ENCODE measurements at regions not wholly inside any gene's neighbourhood (a gene's known extent, or its start where the extent isn't known, plus 50 kb on each side); places are given as distances from the start of the nearest gene placed in this dataset.

DNA sequence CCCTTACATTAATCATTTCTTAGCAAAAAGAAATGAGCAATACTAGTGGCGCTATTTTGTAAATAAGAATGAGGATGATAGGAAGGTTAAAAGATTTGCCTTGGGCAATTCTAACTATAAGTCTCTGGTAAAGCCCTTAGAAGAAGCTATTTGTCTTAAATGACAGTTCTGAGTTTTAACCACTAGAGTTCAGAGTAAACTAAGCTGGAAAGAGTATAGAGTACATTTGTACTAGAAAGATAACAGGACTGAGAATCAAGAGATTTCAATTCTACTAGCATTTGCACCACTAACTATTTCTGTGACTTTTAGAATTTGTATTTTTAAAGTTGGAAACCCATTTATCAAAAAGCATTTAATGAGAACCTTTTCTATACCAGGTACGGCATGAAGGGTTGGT, 750.3 kb downstream of the OLFM4 start:
- intact Hi-C loops (cut with DNase I), result no loop called here
- 67 to 74% (median 71%) methylated on average over 2 of the region's 2 CpGs for WGBS, 3 donors
- no peak overlapping the region for H3K27ac ChIP-seq
- H3K9me3 ChIP-seq, result no peaks in the 10 kb centered on the region
- H3K27me3 ChIP-seq, result no peaks in the 10 kb centered on the region
- H3K4me3 ChIP-seq, result no peak overlapping the region
- TF ChIP-seq POLR2A (IDR thresholded peaks at IDR 0.05) (no peak), EP300 (IDR thresholded peaks at IDR 0.05) (no peak)
- TF ChIP-seq, protein P1, sequence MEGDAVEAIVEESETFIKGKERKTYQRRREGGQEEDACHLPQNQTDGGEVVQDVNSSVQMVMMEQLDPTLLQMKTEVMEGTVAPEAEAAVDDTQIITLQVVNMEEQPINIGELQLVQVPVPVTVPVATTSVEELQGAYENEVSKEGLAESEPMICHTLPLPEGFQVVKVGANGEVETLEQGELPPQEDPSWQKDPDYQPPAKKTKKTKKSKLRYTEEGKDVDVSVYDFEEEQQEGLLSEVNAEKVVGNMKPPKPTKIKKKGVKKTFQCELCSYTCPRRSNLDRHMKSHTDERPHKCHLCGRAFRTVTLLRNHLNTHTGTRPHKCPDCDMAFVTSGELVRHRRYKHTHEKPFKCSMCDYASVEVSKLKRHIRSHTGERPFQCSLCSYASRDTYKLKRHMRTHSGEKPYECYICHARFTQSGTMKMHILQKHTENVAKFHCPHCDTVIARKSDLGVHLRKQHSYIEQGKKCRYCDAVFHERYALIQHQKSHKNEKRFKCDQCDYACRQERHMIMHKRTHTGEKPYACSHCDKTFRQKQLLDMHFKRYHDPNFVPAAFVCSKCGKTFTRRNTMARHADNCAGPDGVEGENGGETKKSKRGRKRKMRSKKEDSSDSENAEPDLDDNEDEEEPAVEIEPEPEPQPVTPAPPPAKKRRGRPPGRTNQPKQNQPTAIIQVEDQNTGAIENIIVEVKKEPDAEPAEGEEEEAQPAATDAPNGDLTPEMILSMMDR (IDR thresholded peaks at IDR 0.05), result no peak
- no peaks in the 10 kb centered on the region for H3K36me3 ChIP-seq
- peaks cover 1% of the 10 kb centered on the region for H3K4me1 ChIP-seq (ENCODE audit: insufficient read depth)
- no peak for DNase-seq

DNA sequence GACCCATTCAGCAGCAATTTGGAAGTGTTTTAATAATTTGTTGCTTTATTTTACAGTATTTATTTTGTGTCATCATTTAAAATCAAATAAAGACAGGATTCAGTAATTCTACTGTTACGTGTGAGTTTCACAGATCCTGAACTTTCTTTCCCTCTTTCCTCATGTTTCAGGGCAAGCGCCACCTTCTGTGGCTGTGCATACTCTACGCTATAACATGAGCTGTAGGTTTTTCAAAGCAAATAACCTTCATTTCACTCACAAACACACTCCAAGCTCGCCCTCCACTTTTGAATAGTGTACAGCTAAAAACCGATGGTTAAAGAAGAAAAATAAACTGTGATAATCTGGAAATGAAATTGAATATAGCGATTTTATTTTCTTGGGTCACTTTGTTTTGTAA, 753.3 kb downstream of the OLFM4 start:
- no peaks in the 10 kb centered on the region for H3K9me3 ChIP-seq
- WGBS, 3 donors, result 4 to 14% (median 5%) methylated on average over 6 of the region's 6 CpGs
- H3K4me3 ChIP-seq, result no peak overlapping the region
- H3K27ac ChIP-seq, result no peak overlapping the region
- H3K36me3 ChIP-seq, result no peaks in the 10 kb centered on the region
- intact Hi-C loops (cut with DNase I), result no loop called here
- H3K4me1 ChIP-seq (ENCODE audit: insufficient read depth), result peaks cover 1% of the 10 kb centered on the region
- no peak for DNase-seq
- no peaks in the 10 kb centered on the region for H3K27me3 ChIP-seq
- no peak for TF ChIP-seq POLR2A (IDR thresholded peaks at IDR 0.05)
- TF ChIP-seq EP300 (IDR thresholded peaks at IDR 0.05), result no peak
- TF ChIP-seq, protein P1 (IDR thresholded peaks at IDR 0.05), result no peak

DNA sequence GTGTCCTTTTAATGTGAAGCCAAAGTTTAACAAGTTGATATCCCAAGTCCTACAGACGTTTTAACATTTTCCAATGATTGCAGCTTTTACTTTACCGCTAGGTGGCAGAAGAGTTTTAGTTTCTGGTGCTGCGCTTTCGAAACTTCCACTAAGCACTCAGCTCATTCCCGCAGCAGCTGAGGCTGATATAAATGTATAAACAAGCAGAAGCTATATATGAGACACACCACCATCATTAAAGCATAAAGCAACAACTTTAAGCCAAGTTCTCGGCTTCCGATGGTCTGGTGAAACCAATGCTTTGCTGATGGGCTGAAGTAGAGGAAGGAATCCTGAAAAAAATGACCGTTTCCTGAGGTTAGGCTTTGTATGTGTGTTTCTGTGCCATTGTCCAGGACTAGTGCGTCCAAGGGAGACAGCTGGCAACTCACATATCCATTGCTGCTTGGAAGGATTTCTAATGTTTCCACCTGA, 753.9 kb downstream of the OLFM4 start:
- H3K27ac ChIP-seq, result no peak overlapping the region
- intact Hi-C loops (cut with DNase I), result no loop called here
- 0 to 1% (median 0%) methylated on average over 9 of the region's 9 CpGs for WGBS, 3 donors
- no peak for TF ChIP-seq POLR2A (IDR thresholded peaks at IDR 0.05)
- TF ChIP-seq, protein P1 (IDR thresholded peaks at IDR 0.05), result peak in 1 of 3 donors; percentile 24
- TF ChIP-seq EP300 (IDR thresholded peaks at IDR 0.05), result no peak
- no peaks in the 10 kb centered on the region for H3K9me3 ChIP-seq
- no peak for DNase-seq
- no peaks in the 10 kb centered on the region for H3K36me3 ChIP-seq
- peaks cover 1% of the 10 kb centered on the region for H3K4me1 ChIP-seq (ENCODE audit: insufficient read depth)
- H3K27me3 ChIP-seq, result no peaks in the 10 kb centered on the region
- H3K4me3 ChIP-seq, result no peak overlapping the region

DNA sequence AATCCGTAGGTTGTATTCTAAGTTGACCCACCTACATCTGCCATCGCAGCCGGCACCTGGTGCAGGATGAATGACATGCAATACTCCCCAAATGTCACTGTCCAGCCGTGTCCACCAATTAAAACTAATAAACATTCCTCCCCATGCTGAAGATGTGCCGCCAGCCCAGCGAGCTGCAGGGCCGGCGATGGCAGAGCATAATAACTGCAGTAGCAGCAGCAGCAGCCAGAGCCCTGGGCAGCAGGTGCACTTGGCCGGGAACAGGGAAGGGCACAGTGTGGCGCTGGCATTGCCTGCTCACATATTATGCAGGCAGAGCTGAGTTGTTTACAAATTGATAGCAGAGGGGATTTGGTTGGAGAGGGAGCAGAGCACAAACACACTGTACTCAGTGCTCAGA, 754.9 kb downstream of the OLFM4 start:
- peaks cover 1% of the 10 kb centered on the region for H3K4me1 ChIP-seq (ENCODE audit: insufficient read depth)
- H3K4me3 ChIP-seq, result no peak overlapping the region
- no peak for TF ChIP-seq EP300 (IDR thresholded peaks at IDR 0.05)
- TF ChIP-seq, protein P1 (IDR thresholded peaks at IDR 0.05), result no peak
- DNase-seq, result no peak
- H3K27ac ChIP-seq, result no peak overlapping the region
- no peaks in the 10 kb centered on the region for H3K9me3 ChIP-seq
- H3K27me3 ChIP-seq, result no peaks in the 10 kb centered on the region
- H3K36me3 ChIP-seq, result no peaks in the 10 kb centered on the region
- 53 to 76% (median 54%) methylated on average over 10 of the region's 10 CpGs for WGBS, 3 donors
- intact Hi-C loops (cut with DNase I), result no loop called here

All from ovary (tissue), 7 donors.